Keratinocyte (primary cell): ENCODE measurements at regions not wholly inside any gene's neighbourhood (a gene's known extent, or its start where the extent isn't known, plus 50 kb on each side); places are given as distances from the start of the nearest gene placed in this dataset.

ENCODE experiments used
- EZH2 ChIP-seq: IDR thresholded peaks from one replicate; pipeline ENCODE4 v1.6.1; 2012; ENCODE audit warnings: inconsistent platforms, mild to moderate bottlenecking, low read length, moderate library complexity
- TF ChIP-seq, protein P1 (sequence below), 3 experiments: IDR thresholded peaks in 1 of 3; conservative IDR thresholded peaks in 1 of 3; optimal IDR thresholded peaks in 1 of 3; 2 replicates in 2 of 3; 3 replicates in 1 of 3; pipeline versions ENCODE3 to v1.5.1; 2011; ENCODE audit warnings: low read length in 3 of 3, mild to moderate bottlenecking in 3 of 3, moderate library complexity in 2 of 3, control low read depth in 1 of 3, inconsistent platforms in 1 of 3; ENCODE audit not compliant: insufficient read depth in 2 of 3; ENCODE audit errors: extremely low read depth in 1 of 3

DNA sequence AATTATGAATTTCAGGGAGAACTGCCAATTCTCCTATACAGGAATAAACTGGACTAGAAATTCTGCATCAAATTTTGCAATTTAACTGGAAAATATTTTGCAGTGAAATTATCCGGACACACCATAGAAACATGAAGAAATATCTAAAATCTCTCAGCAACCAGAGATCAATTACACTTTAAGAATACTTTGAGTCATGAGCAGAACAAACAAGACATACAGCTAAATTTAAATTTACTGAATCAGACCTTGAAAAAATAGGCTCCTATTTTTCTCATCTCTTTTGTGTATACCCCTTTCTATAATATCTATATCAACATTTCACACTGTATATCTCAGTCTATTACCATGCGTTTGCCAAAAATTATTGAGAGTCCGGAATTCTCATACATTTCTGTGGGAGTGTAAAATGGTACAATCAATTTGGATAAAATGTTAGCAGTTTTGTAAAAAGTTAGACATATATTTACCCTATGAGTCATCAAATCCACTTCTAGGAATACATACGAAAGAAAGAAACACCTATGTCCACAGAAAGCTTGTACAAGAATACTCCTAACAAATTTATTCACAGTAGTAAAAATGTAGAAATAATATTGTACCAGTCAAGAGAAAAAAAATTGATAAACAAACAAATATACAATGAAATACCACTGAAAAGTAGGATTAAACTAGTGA, 593.1 kb upstream of the NECTIN3 start:
- TF ChIP-seq, protein P1, sequence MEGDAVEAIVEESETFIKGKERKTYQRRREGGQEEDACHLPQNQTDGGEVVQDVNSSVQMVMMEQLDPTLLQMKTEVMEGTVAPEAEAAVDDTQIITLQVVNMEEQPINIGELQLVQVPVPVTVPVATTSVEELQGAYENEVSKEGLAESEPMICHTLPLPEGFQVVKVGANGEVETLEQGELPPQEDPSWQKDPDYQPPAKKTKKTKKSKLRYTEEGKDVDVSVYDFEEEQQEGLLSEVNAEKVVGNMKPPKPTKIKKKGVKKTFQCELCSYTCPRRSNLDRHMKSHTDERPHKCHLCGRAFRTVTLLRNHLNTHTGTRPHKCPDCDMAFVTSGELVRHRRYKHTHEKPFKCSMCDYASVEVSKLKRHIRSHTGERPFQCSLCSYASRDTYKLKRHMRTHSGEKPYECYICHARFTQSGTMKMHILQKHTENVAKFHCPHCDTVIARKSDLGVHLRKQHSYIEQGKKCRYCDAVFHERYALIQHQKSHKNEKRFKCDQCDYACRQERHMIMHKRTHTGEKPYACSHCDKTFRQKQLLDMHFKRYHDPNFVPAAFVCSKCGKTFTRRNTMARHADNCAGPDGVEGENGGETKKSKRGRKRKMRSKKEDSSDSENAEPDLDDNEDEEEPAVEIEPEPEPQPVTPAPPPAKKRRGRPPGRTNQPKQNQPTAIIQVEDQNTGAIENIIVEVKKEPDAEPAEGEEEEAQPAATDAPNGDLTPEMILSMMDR (optimal IDR thresholded peaks at IDR 0.05 in 1 of 3, IDR thresholded peaks at IDR 0.05 in 1 of 3, conservative IDR thresholded peaks at IDR 0.05 in 1 of 3; ENCODE audit: extremely low read depth in 1 of 3, insufficient read depth in 2 of 3, low read length in 3 of 3) = no peak
- TF ChIP-seq EZH2 = no peak
